ENCODE measurements at regions not wholly inside any gene's neighbourhood (a gene's known extent, or its start where the extent isn't known, plus 50 kb on each side); places are given as distances from the start of the nearest gene placed in this dataset.

GRCh38 chr18:41753826-41754225, 201.2 kb upstream of the PIK3C3 start:
- TF ChIP-seq, protein P1, sequence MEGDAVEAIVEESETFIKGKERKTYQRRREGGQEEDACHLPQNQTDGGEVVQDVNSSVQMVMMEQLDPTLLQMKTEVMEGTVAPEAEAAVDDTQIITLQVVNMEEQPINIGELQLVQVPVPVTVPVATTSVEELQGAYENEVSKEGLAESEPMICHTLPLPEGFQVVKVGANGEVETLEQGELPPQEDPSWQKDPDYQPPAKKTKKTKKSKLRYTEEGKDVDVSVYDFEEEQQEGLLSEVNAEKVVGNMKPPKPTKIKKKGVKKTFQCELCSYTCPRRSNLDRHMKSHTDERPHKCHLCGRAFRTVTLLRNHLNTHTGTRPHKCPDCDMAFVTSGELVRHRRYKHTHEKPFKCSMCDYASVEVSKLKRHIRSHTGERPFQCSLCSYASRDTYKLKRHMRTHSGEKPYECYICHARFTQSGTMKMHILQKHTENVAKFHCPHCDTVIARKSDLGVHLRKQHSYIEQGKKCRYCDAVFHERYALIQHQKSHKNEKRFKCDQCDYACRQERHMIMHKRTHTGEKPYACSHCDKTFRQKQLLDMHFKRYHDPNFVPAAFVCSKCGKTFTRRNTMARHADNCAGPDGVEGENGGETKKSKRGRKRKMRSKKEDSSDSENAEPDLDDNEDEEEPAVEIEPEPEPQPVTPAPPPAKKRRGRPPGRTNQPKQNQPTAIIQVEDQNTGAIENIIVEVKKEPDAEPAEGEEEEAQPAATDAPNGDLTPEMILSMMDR (IDR thresholded peaks at IDR 0.05): no peak
- TF ChIP-seq POLR2A (IDR thresholded peaks at IDR 0.05): no peak

All from ovary (tissue), 3 donors.